Calu3 (cell line): ENCODE measurements at regions not wholly inside any gene's neighbourhood (a gene's known extent, or its start where the extent isn't known, plus 50 kb on each side); places are given as distances from the start of the nearest gene placed in this dataset.
A peak's percentile ranks its signal among the peaks of the same experiment; 100 is the strongest.
"Not testable (repeated sequence)": the region's sequence is repeated elsewhere in the genome, so short reads cannot be mapped to it uniquely, and the experiment has no call there.

ENCODE experiments used
- BruUV-seq: library from RNA; stranded (reverse); fragments of 400-500 nt; replicated peaks from 2 replicates; lab custom pipeline; 2021; lab: Mats Ljungman, UMichigan
- CTCF ChIA-PET: fragments of 300-600 bp; sonication (Branson Sonifier 250); formaldehyde crosslinking; loops from one replicate; lab custom pipeline; 2022; ENCODE audit warnings: antibody characterized with exemption; lab: Charles Lee
- DNase-seq: peaks from one replicate; pipeline ENCODE4 v3.0.0; 2022
- H3K27ac Mint-ChIP-seq: one replicate; pipeline ENCODE4 v1.8.0; 2022; ENCODE audit warnings: mixed read lengths; ENCODE audit not compliant: unreplicated experiment
- H3K27me3 Mint-ChIP-seq: one replicate; pipeline ENCODE4 v1.8.0; 2022; ENCODE audit warnings: mixed read lengths; ENCODE audit not compliant: unreplicated experiment
- H3K36me3 Mint-ChIP-seq: one replicate; pipeline ENCODE4 v1.8.0; 2022; ENCODE audit warnings: mild to moderate bottlenecking, moderate library complexity, mixed read lengths; ENCODE audit not compliant: insufficient read depth, unreplicated experiment
- H3K4me1 Mint-ChIP-seq: one replicate; pipeline ENCODE4 v1.8.0; 2022; ENCODE audit warnings: mild to moderate bottlenecking, low read depth, mixed read lengths; ENCODE audit not compliant: unreplicated experiment
- H3K4me3 Mint-ChIP-seq: one replicate; pipeline ENCODE4 v1.8.0; 2022; ENCODE audit warnings: mild to moderate bottlenecking, low read depth, moderate library complexity, mixed read lengths; ENCODE audit not compliant: unreplicated experiment
- H3K9me3 Mint-ChIP-seq: one replicate; pipeline ENCODE4 v1.8.0; 2022; ENCODE audit warnings: low read depth, mixed read lengths; ENCODE audit not compliant: unreplicated experiment
- CTCF ChIP-seq: fragments of 200-600 bp; IDR thresholded peaks from one replicate; pipeline ENCODE4 v1.8.0; 2022; ENCODE audit warnings: antibody characterized with exemption; ENCODE audit not compliant: unreplicated experiment
- intact Hi-C: fragments of 100-400 bp; cut with micrococcal nuclease; formaldehyde crosslinking; loops from one replicate; pipeline ENCODE4 v1.10.0; 2022; ENCODE audit not compliant: unreplicated experiment

GRCh38 chr7:3162289-3162688 lies 118.6 kb upstream of the CARD11 start:
- TF ChIP-seq CTCF, result no peak
- Mint-ChIP-seq H3K4me1 (peaks cover 45% of the 10 kb centered on the region), H3K36me3 (peaks cover 5% of the 10 kb centered on the region), H3K27ac (no peak overlapping the region), H3K27me3 (no peaks in the 10 kb centered on the region), H3K9me3 (peaks cover 3% of the 10 kb centered on the region), H3K4me3 (no peak overlapping the region)
- intact Hi-C loops, result no loop called here
- BruUV-seq, result no TSS peak
- CTCF ChIA-PET, result interaction anchor here (1.0 kb wide), 1 partner anchor 47 kb away, joined by 3 read pairs; no protein-coding TSS in a partner anchor
- DNase-seq, result no peak

GRCh38 chr7:3162798-3163197 lies 119.1 kb upstream of the CARD11 start:
- H3K9me3 Mint-ChIP-seq, H3K4me3 Mint-ChIP-seq, DNase-seq, H3K36me3 Mint-ChIP-seq, intact Hi-C loops, H3K27me3 Mint-ChIP-seq, H3K27ac Mint-ChIP-seq, BruUV-seq: not testable (repeated sequence)
- H3K4me1 Mint-ChIP-seq, result peaks cover 40% of the 10 kb centered on the region
- CTCF ChIA-PET, result interaction anchor here (1.0 kb wide), 1 partner anchor 48 kb away, joined by 3 read pairs; no protein-coding TSS in a partner anchor

- peak; percentile 42 for DNase-seq
- H3K4me3 Mint-ChIP-seq, result no peak overlapping the region
- TF ChIP-seq CTCF, result no peak
- intact Hi-C loops, result no loop called here
- CTCF ChIA-PET, result interaction anchor here (0.6 to 0.9 kb wide), 3 partner anchors 13 to 64 kb away, joined by 3 to 11 read pairs (median 3); no protein-coding TSS in a partner anchor
- peak overlapping the region; percentile 15 for H3K27ac Mint-ChIP-seq
- BruUV-seq, result no TSS peak
- peaks cover 5% of the 10 kb centered on the region for H3K36me3 Mint-ChIP-seq
- H3K9me3 Mint-ChIP-seq, result peaks cover 3% of the 10 kb centered on the region
- peaks cover 32% of the 10 kb centered on the region for H3K4me1 Mint-ChIP-seq
- no peaks in the 10 kb centered on the region for H3K27me3 Mint-ChIP-seq
Measured at GRCh38 chr7:3164380-3164792, 120.7 kb upstream of the CARD11 start.

- H3K9me3 Mint-ChIP-seq, result peaks cover 3% of the 10 kb centered on the region
- no peak for DNase-seq
- H3K27ac Mint-ChIP-seq, result no peak overlapping the region
- no peaks in the 10 kb centered on the region for H3K36me3 Mint-ChIP-seq
- no peaks in the 10 kb centered on the region for H3K27me3 Mint-ChIP-seq
- no TSS peak for BruUV-seq
- H3K4me1 Mint-ChIP-seq, result peaks cover 16% of the 10 kb centered on the region
- TF ChIP-seq CTCF, result no peak
- intact Hi-C loops, result no loop called here
- H3K4me3 Mint-ChIP-seq, result no peak overlapping the region
- CTCF ChIA-PET, result no interaction called here
Measured at GRCh38 chr7:3165681-3166580, 122.3 kb upstream of the CARD11 start.
